Astrocyte (in vitro differentiated cells and primary cell): ENCODE measurements at regions not wholly inside any gene's neighbourhood (a gene's known extent, or its start where the extent isn't known, plus 50 kb on each side); places are given as distances from the start of the nearest gene placed in this dataset.
A peak's percentile ranks its signal among the peaks of the same experiment; 100 is the strongest.

Experiments
- DNase-seq: peaks from one replicate; pipeline ENCODE4 v3.0.0-alpha.2; 2010; ENCODE audit warnings: low read depth
- FAIRE-seq: peaks from 2 replicates; lab custom pipeline; 2011; peaks lifted over from hg19 to GRCh38; lab: Jason Lieb, UNC
- H2AFZ ChIP-seq: 2 replicates; pipeline ENCODE4 v1.6.0; 2012; ENCODE audit warnings: low read depth, low read length, inconsistent platforms
- H3K27ac ChIP-seq: 2 replicates; pipeline ENCODE4 v1.5.1; 2011; ENCODE audit warnings: low read depth, low read length, inconsistent platforms
- H3K27me3 ChIP-seq: 2 replicates; pipeline ENCODE4 v1.6.0; 2011; ENCODE audit warnings: low read length, inconsistent platforms; ENCODE audit not compliant: insufficient read depth
- H3K36me3 ChIP-seq: 2 replicates; pipeline ENCODE4 v1.5.1; 2011; ENCODE audit warnings: low read length, inconsistent platforms; ENCODE audit not compliant: insufficient read depth
- H3K4me1 ChIP-seq: 2 replicates; pipeline ENCODE4 v1.5.1; 2011; ENCODE audit warnings: low read length, inconsistent platforms; ENCODE audit not compliant: insufficient read depth
- H3K4me2 ChIP-seq: 2 replicates; pipeline ENCODE4 v1.6.0; 2012; ENCODE audit warnings: low read length, inconsistent platforms
- H3K4me3 ChIP-seq: 2 replicates; pipeline ENCODE4 v1.5.1; 2011; ENCODE audit warnings: low read depth, mild to moderate bottlenecking, low read length, inconsistent platforms; ENCODE audit not compliant: insufficient read depth
- H3K79me2 ChIP-seq: 2 replicates; pipeline ENCODE4 v1.6.0; 2012; ENCODE audit warnings: mild to moderate bottlenecking, low read length, inconsistent platforms; ENCODE audit not compliant: insufficient read depth
- H3K9ac ChIP-seq: 2 replicates; pipeline ENCODE4 v1.6.0; 2012; ENCODE audit warnings: mild to moderate bottlenecking, low read length, inconsistent platforms
- H3K9me3 ChIP-seq: 2 replicates; pipeline ENCODE4 v1.5.1; 2012; ENCODE audit warnings: low read depth, mild to moderate bottlenecking, low read length, inconsistent platforms; ENCODE audit not compliant: insufficient read depth
- H4K20me1 ChIP-seq: 2 replicates; pipeline ENCODE4 v1.6.0; 2012; ENCODE audit warnings: low read length, inconsistent platforms; ENCODE audit not compliant: insufficient read depth
- H3K27ac Mint-ChIP-seq: one replicate; pipeline ENCODE4 v1.8.0; 2021; ENCODE audit warnings: mild to moderate bottlenecking, mixed read lengths; ENCODE audit not compliant: unreplicated experiment
- H3K27me3 Mint-ChIP-seq: one replicate; pipeline ENCODE4 v1.8.0; 2021; ENCODE audit warnings: low read depth, mixed read lengths; ENCODE audit not compliant: unreplicated experiment
- H3K36me3 Mint-ChIP-seq: one replicate; pipeline ENCODE4 v1.8.0; 2021; ENCODE audit warnings: low read depth, mixed read lengths; ENCODE audit not compliant: unreplicated experiment
- H3K4me1 Mint-ChIP-seq: one replicate; pipeline ENCODE4 v1.8.0; 2021; ENCODE audit warnings: low read depth, mixed read lengths; ENCODE audit not compliant: unreplicated experiment
- H3K4me3 Mint-ChIP-seq: one replicate; pipeline ENCODE4 v1.8.0; 2021; ENCODE audit warnings: mild to moderate bottlenecking, moderate library complexity, mixed read lengths; ENCODE audit not compliant: unreplicated experiment
- H3K9me3 Mint-ChIP-seq: one replicate; pipeline ENCODE4 v1.8.0; 2021; ENCODE audit warnings: mild to moderate bottlenecking, mixed read lengths; ENCODE audit not compliant: unreplicated experiment
- CTCF ChIP-seq: IDR thresholded peaks from 2 replicates; pipeline ENCODE4 v1.5.1; 2011; ENCODE audit warnings: low read depth, mild to moderate bottlenecking, inconsistent platforms, low read length, moderate library complexity; ENCODE audit not compliant: insufficient read depth
- EZH2 ChIP-seq: IDR thresholded peaks from 2 replicates; pipeline ENCODE4 v1.6.1; 2012; ENCODE audit warnings: mild to moderate bottlenecking, low read length, inconsistent platforms; ENCODE audit not compliant: insufficient read depth

- Mint-ChIP-seq H3K36me3 (no peaks in the 10 kb centered on the region), H3K27ac (no peak overlapping the region), H3K27me3 (no peaks in the 10 kb centered on the region), H3K4me1 (no peaks in the 10 kb centered on the region), H3K9me3 (peaks cover 4% of the 10 kb centered on the region), H3K4me3 (no peak overlapping the region)
- H3K9me3 ChIP-seq = no peaks in the 10 kb centered on the region
- H3K4me2 ChIP-seq = no peak overlapping the region
- no peaks in the 10 kb centered on the region for H3K4me1 ChIP-seq
- no peaks in the 10 kb centered on the region for H3K27me3 ChIP-seq
- no peak overlapping the region for H3K27ac ChIP-seq
- H3K9ac ChIP-seq = no peak overlapping the region
- no peaks in the 10 kb centered on the region for H3K36me3 ChIP-seq
- no peak overlapping the region for H2AFZ ChIP-seq
- DNase-seq (no peak), FAIRE-seq (no peak)
- H4K20me1 ChIP-seq = no peaks in the 10 kb centered on the region
- H3K4me3 ChIP-seq = no peak overlapping the region
- TF ChIP-seq CTCF (no peak), EZH2 (no peak)
- H3K79me2 ChIP-seq = no peaks in the 10 kb centered on the region
Observed at GRCh38 chr13:103328899-103329298, 262.7 kb upstream of the SLC10A2 start.

DNA sequence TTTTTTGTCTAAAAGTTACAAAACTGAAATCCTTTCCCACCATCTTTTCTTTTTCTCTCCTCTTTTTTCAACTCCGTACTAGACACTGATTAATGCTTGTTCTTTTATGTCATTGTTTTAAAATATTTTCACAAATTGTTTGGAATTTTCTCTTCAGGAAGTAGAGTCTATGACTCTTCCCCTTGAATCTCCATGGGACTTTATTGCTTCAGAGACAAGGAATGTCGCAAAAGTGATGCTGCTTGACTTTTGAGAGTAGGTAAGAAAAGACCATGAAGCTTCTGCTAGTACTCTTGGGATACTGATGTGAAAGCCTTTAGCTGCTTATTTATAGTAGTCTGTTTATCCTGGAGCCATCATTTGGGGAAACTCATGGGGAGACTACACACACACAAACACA lies 260.1 kb upstream of the SLC10A2 start:
- no peak for DNase-seq
- no peaks in the 10 kb centered on the region for H3K79me2 ChIP-seq
- no peak overlapping the region for H3K4me3 ChIP-seq
- H3K9ac ChIP-seq = no peak overlapping the region
- H3K27ac Mint-ChIP-seq = no peak overlapping the region
- TF ChIP-seq CTCF (no peak), EZH2 (no peak)
- H3K9me3 Mint-ChIP-seq = peaks cover 1% of the 10 kb centered on the region
- no peak overlapping the region for H2AFZ ChIP-seq
- no peaks in the 10 kb centered on the region for H3K9me3 ChIP-seq
- H3K4me1 Mint-ChIP-seq = no peaks in the 10 kb centered on the region
- no peaks in the 10 kb centered on the region for H3K36me3 ChIP-seq
- H3K27me3 ChIP-seq = no peaks in the 10 kb centered on the region
- no peak overlapping the region for H3K27ac ChIP-seq
- no peaks in the 10 kb centered on the region for H3K36me3 Mint-ChIP-seq
- H3K27me3 Mint-ChIP-seq = no peaks in the 10 kb centered on the region
- no peaks in the 10 kb centered on the region for H3K4me1 ChIP-seq
- no peaks in the 10 kb centered on the region for H4K20me1 ChIP-seq
- H3K4me2 ChIP-seq = no peak overlapping the region
- FAIRE-seq = no peak
- no peak overlapping the region for H3K4me3 Mint-ChIP-seq

GRCh38 chr13:103325672-103326071 lies 259.5 kb upstream of the SLC10A2 start:
- no peaks in the 10 kb centered on the region for H3K27me3 ChIP-seq
- DNase-seq (no peak), FAIRE-seq (no peak)
- H3K4me3 Mint-ChIP-seq = no peak overlapping the region
- H3K4me2 ChIP-seq = no peak overlapping the region
- H3K27ac ChIP-seq = peak overlapping the region; percentile 44
- TF ChIP-seq EZH2 = no peak
- TF ChIP-seq CTCF = no peak
- H3K36me3 Mint-ChIP-seq = no peaks in the 10 kb centered on the region
- H3K27me3 Mint-ChIP-seq = no peaks in the 10 kb centered on the region
- no peak overlapping the region for H2AFZ ChIP-seq
- H3K9me3 ChIP-seq = no peaks in the 10 kb centered on the region
- peaks cover 1% of the 10 kb centered on the region for H3K9me3 Mint-ChIP-seq
- no peaks in the 10 kb centered on the region for H3K36me3 ChIP-seq
- H3K4me1 ChIP-seq = no peaks in the 10 kb centered on the region
- no peak overlapping the region for H3K4me3 ChIP-seq
- no peaks in the 10 kb centered on the region for H3K4me1 Mint-ChIP-seq
- H3K79me2 ChIP-seq = no peaks in the 10 kb centered on the region
- no peak overlapping the region for H3K27ac Mint-ChIP-seq
- no peak overlapping the region for H3K9ac ChIP-seq
- no peaks in the 10 kb centered on the region for H4K20me1 ChIP-seq
